ENCODE measurements at regions not wholly inside any gene's neighbourhood (a gene's known extent, or its start where the extent isn't known, plus 50 kb on each side); places are given as distances from the start of the nearest gene placed in this dataset.
A peak's percentile ranks its signal among the peaks of the same experiment; 100 is the strongest.

DNA sequence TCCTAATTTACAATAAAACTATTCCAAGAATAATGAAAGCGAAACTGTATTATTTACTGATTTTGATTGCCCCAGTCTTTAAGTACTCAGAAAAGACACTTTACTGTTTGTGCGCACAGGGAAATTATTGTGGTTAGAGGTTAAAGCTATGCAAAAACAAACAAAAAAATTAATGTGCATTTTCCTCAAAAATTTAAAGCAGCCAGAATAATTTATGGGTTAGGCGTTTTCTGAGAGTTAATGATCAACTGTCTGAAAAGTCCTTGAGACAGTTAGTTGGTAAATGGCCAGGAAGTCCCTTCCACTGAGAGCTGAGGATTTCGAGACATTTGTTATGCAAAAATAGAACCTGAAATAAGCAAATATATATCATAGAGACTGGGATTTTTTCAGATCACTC is 143.3 kb downstream of the IRS1 start:
- Histone ChIP-seq H4K8ac (ENCODE audit: low read length) (no peak overlapping the region), H3K27ac (ENCODE audit: low read length, poor library complexity, severe bottlenecking) (no peak overlapping the region), H2BK12ac (ENCODE audit: low read length in 2 of 2) (no peak overlapping the region), H3K4ac (ENCODE audit: low read depth in 1 of 2, low read length in 2 of 2) (no peak overlapping the region), H3K9ac (ENCODE audit: low read length) (peak overlapping the region; percentile 76), H3K4me3 (ENCODE audit: insufficient read depth in 1 of 2, low read depth in 1 of 2, low read length in 2 of 2) (peak overlapping the region in 1 of 2 experiments; percentile 46), H2AFZ (ENCODE audit: low read depth, low read length) (no peak overlapping the region), H3K4me1 (ENCODE audit: control insufficient read depth, insufficient read depth, low read depth, low read length) (peaks cover 8% of the 10 kb centered on the region), H4K91ac (ENCODE audit: low read length) (no peak overlapping the region), H2BK15ac (ENCODE audit: low read depth, poor library complexity, severe bottlenecking) (no peak overlapping the region), H2AK5ac (ENCODE audit: low read length, severe bottlenecking) (no peak overlapping the region), H2BK120ac (ENCODE audit: low read depth, low read length) (no peak overlapping the region), H3K14ac (ENCODE audit: low read length in 2 of 2) (no peak overlapping the region), H3K79me1 (replicated peaks; ENCODE audit: low read length, poor library complexity, severe bottlenecking) (peaks cover 2% of the 10 kb centered on the region), H3K4me2 (ENCODE audit: low read length, poor library complexity, severe bottlenecking) (no peak overlapping the region), H3K27me3 (ENCODE audit: control insufficient read depth in 1 of 2, insufficient read depth in 1 of 2, low read length in 2 of 2) (no peaks in the 10 kb centered on the region), H3K23ac (ENCODE audit: low read length in 2 of 2) (no peak overlapping the region), H3K18ac (ENCODE audit: low read depth in 1 of 2, low read length in 2 of 2) (no peak overlapping the region), H3K9me3 (ENCODE audit: control insufficient read depth, low read length) (no peaks in the 10 kb centered on the region), H2BK5ac (ENCODE audit: low read depth, low read length, poor library complexity, severe bottlenecking) (no peak overlapping the region), H3K36me3 (ENCODE audit: control insufficient read depth in 1 of 2, insufficient read depth in 2 of 2, low read depth in 1 of 2, low read length in 2 of 2) (no peaks in the 10 kb centered on the region)
- 0% methylated on average over 2 of the region's 4 CpGs for WGBS
- DNase-seq, result peak; percentile 83

DNA sequence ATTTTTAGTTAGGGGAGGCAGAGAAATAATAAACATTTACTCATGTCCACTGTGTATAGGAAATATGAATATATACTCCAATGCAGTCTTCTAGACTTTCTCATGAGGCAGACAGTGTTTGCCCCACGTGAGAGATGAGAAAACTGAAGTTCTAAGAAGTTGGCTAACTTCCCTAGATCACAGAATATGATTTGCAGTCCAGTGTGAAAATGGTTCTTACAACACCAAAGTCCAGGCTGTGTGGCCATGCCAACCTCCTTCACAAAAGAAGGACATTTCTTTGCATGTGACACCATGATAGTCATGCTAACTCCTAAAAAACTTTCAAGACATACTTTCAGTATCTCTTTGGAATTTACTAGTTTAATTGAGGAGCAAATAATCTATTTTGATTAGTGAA is 143.7 kb downstream of the IRS1 start:
- Histone ChIP-seq H2BK5ac (ENCODE audit: low read depth, low read length, poor library complexity, severe bottlenecking) (no peak overlapping the region), H3K23ac (ENCODE audit: low read length in 2 of 2) (no peak overlapping the region), H3K4me1 (ENCODE audit: control insufficient read depth, insufficient read depth, low read depth, low read length) (peaks cover 8% of the 10 kb centered on the region), H4K91ac (ENCODE audit: low read length) (no peak overlapping the region), H2BK12ac (ENCODE audit: low read length in 2 of 2) (peak overlapping the region in 1 of 2 experiments; percentile 85), H3K9ac (ENCODE audit: low read length) (peak overlapping the region; percentile 76), H4K8ac (ENCODE audit: low read length) (no peak overlapping the region), H3K18ac (ENCODE audit: low read depth in 1 of 2, low read length in 2 of 2) (no peak overlapping the region), H3K79me1 (replicated peaks; ENCODE audit: low read length, poor library complexity, severe bottlenecking) (peaks cover 2% of the 10 kb centered on the region), H3K14ac (ENCODE audit: low read length in 2 of 2) (no peak overlapping the region), H2BK15ac (ENCODE audit: low read depth, poor library complexity, severe bottlenecking) (no peak overlapping the region), H3K36me3 (ENCODE audit: control insufficient read depth in 1 of 2, insufficient read depth in 2 of 2, low read depth in 1 of 2, low read length in 2 of 2) (no peaks in the 10 kb centered on the region), H3K27ac (ENCODE audit: low read length, poor library complexity, severe bottlenecking) (no peak overlapping the region), H3K27me3 (ENCODE audit: control insufficient read depth in 1 of 2, insufficient read depth in 1 of 2, low read length in 2 of 2) (no peaks in the 10 kb centered on the region), H2AK5ac (ENCODE audit: low read length, severe bottlenecking) (no peak overlapping the region), H2BK120ac (ENCODE audit: low read depth, low read length) (no peak overlapping the region), H3K4ac (ENCODE audit: low read depth in 1 of 2, low read length in 2 of 2) (peak overlapping the region in 1 of 2 experiments; percentile 47), H3K9me3 (ENCODE audit: control insufficient read depth, low read length) (no peaks in the 10 kb centered on the region), H2AFZ (ENCODE audit: low read depth, low read length) (no peak overlapping the region), H3K4me3 (ENCODE audit: insufficient read depth in 1 of 2, low read depth in 1 of 2, low read length in 2 of 2) (peak overlapping the region in 1 of 2 experiments; percentile 46), H3K4me2 (ENCODE audit: low read length, poor library complexity, severe bottlenecking) (no peak overlapping the region)
- 50% methylated on average over 1 of the region's 1 CpG for WGBS
- DNase-seq, result peak; percentile 73

DNA sequence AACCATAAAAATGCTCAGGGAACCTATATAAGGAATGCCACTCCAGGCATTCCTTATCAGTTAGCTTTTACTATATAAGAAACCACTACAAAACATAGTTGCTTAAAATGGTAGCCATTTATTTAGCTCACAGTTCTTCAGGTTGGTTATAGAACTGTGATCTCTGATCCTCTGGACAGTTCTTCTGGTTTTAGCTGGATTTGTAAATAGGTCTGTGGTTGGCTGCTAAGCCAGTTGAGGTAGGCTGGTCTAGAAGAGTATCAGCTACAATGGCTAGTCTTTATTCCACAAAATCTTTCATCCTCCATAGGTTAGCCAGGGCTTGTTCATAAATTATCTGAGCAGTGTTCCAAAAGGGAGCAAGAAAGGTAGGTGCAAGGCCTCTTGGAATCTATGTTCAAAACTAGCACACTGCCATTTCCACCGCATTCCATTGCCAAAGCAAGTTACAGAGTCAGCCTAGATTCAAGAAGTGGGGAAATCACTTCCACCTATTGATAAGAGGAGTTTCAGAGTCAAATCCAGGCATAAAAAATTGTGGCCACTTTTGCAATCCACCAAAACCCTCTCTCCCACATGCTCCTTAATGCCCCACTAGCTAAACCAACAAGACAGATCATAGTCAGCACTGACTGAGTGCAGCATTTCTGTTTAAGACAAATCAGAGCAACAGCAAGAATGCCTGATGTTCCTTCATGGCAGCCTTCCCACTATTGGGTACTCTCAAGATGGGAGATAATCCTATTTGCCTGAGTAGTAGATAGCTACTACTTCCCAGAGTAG is 146.4 kb downstream of the IRS1 start:
- peak overlapping the region; percentile 85 to 95 for H2BK12ac ChIP-seq (ENCODE audit: low read length in 2 of 2)
- peak overlapping the region; percentile 94 for H3K27ac ChIP-seq (ENCODE audit: low read length, poor library complexity, severe bottlenecking)
- H3K4me2 ChIP-seq (ENCODE audit: low read length, poor library complexity, severe bottlenecking), result no peak overlapping the region
- peak overlapping the region; percentile 57 for H4K91ac ChIP-seq (ENCODE audit: low read length)
- H3K4ac ChIP-seq (ENCODE audit: low read depth in 1 of 2, low read length in 2 of 2), result peak overlapping the region; percentile 65 to 90
- peaks cover 2% of the 10 kb centered on the region for H3K79me1 ChIP-seq (replicated peaks; ENCODE audit: low read length, poor library complexity, severe bottlenecking)
- no peaks in the 10 kb centered on the region for H3K27me3 ChIP-seq (ENCODE audit: control insufficient read depth in 1 of 2, insufficient read depth in 1 of 2, low read length in 2 of 2)
- peaks cover 6% of the 10 kb centered on the region for H3K9me3 ChIP-seq (ENCODE audit: control insufficient read depth, low read length)
- peak overlapping the region; percentile 66 for H3K9ac ChIP-seq (ENCODE audit: low read length)
- peak overlapping the region; percentile 34 to 71 for H3K18ac ChIP-seq (ENCODE audit: low read depth in 1 of 2, low read length in 2 of 2)
- peak overlapping the region; percentile 69 for H2AK5ac ChIP-seq (ENCODE audit: low read length, severe bottlenecking)
- H4K8ac ChIP-seq (ENCODE audit: low read length), result no peak overlapping the region
- H3K36me3 ChIP-seq (ENCODE audit: control insufficient read depth in 1 of 2, insufficient read depth in 2 of 2, low read depth in 1 of 2, low read length in 2 of 2), result no peaks in the 10 kb centered on the region
- H3K4me3 ChIP-seq (ENCODE audit: insufficient read depth in 1 of 2, low read depth in 1 of 2, low read length in 2 of 2), result no peak overlapping the region
- peaks cover 5% of the 10 kb centered on the region for H3K4me1 ChIP-seq (ENCODE audit: control insufficient read depth, insufficient read depth, low read depth, low read length)
- H2BK15ac ChIP-seq (ENCODE audit: low read depth, poor library complexity, severe bottlenecking), result no peak overlapping the region
- H2BK5ac ChIP-seq (ENCODE audit: low read depth, low read length, poor library complexity, severe bottlenecking), result peak overlapping the region; percentile 39
- peak overlapping the region; percentile 54 for H2BK120ac ChIP-seq (ENCODE audit: low read depth, low read length)
- H2AFZ ChIP-seq (ENCODE audit: low read depth, low read length), result no peak overlapping the region
- H3K23ac ChIP-seq (ENCODE audit: low read length in 2 of 2), result no peak overlapping the region
- 100% methylated on average over 1 of the region's 1 CpG for WGBS
- no peak overlapping the region for H3K14ac ChIP-seq (ENCODE audit: low read length in 2 of 2)
- peak; percentile 63 for DNase-seq

DNA sequence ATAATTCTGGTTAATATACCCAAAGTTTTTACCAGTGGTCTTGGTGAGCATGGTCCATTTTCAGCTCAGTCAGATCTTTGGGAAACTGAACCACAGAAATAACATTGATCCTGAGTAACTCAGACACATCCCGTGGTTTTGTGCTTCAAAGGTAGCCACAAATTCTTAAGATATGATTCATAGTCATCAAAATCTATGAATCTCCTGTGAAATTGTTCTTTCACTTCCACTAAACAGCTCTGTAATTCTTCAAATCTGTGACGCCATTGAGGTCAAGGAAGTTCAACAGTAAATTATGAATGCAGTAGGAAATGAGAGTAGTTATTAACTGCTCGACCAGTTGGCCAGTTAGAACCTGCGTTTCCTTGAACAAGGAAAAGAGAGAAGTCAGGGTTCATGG is 147.3 kb downstream of the IRS1 start:
- no peaks in the 10 kb centered on the region for H3K27me3 ChIP-seq (ENCODE audit: control insufficient read depth in 1 of 2, insufficient read depth in 1 of 2, low read length in 2 of 2)
- WGBS, result 0% methylated on average over 4 of the region's 4 CpGs
- peaks cover 6% of the 10 kb centered on the region for H3K9me3 ChIP-seq (ENCODE audit: control insufficient read depth, low read length)

More for the DNA sequence above, 147.3 kb downstream of the IRS1 start:
- Histone ChIP-seq H2BK12ac (ENCODE audit: low read length in 2 of 2) (no peak overlapping the region), H4K8ac (ENCODE audit: low read length) (no peak overlapping the region), H3K4me3 (ENCODE audit: insufficient read depth in 1 of 2, low read depth in 1 of 2, low read length in 2 of 2) (peak overlapping the region in 1 of 2 experiments; percentile 21), H2AK5ac (ENCODE audit: low read length, severe bottlenecking) (no peak overlapping the region), H3K23ac (ENCODE audit: low read length in 2 of 2) (no peak overlapping the region), H3K27ac (ENCODE audit: low read length, poor library complexity, severe bottlenecking) (peak overlapping the region; percentile 96), H2AFZ (ENCODE audit: low read depth, low read length) (no peak overlapping the region), H2BK120ac (ENCODE audit: low read depth, low read length) (no peak overlapping the region), H2BK15ac (ENCODE audit: low read depth, poor library complexity, severe bottlenecking) (no peak overlapping the region), H3K9ac (ENCODE audit: low read length) (peak overlapping the region; percentile 66), H3K4me1 (ENCODE audit: control insufficient read depth, insufficient read depth, low read depth, low read length) (peaks cover 8% of the 10 kb centered on the region), H4K91ac (ENCODE audit: low read length) (no peak overlapping the region), H3K14ac (ENCODE audit: low read length in 2 of 2) (no peak overlapping the region), H3K4ac (ENCODE audit: low read depth in 1 of 2, low read length in 2 of 2) (no peak overlapping the region), H2BK5ac (ENCODE audit: low read depth, low read length, poor library complexity, severe bottlenecking) (peak overlapping the region; percentile 66), H3K4me2 (ENCODE audit: low read length, poor library complexity, severe bottlenecking) (no peak overlapping the region), H3K18ac (ENCODE audit: low read depth in 1 of 2, low read length in 2 of 2) (peak overlapping the region in 1 of 2 experiments; percentile 49), H3K79me1 (replicated peaks; ENCODE audit: low read length, poor library complexity, severe bottlenecking) (peaks cover 2% of the 10 kb centered on the region), H3K36me3 (ENCODE audit: control insufficient read depth in 1 of 2, insufficient read depth in 2 of 2, low read depth in 1 of 2, low read length in 2 of 2) (no peaks in the 10 kb centered on the region)
- peak; percentile 85 for DNase-seq

Measured in mesenchymal stem cell (in vitro differentiated cells and primary cell).